GM18861 (cell line): ENCODE measurements at regions not wholly inside any gene's neighbourhood (a gene's known extent, or its start where the extent isn't known, plus 50 kb on each side); places are given as distances from the start of the nearest gene placed in this dataset.
"Not testable (repeated sequence)": the region's sequence is repeated elsewhere in the genome, so short reads cannot be mapped to it uniquely, and the experiment has no call there.

Experiments
- ATAC-seq: cut with Tn5 transposase; IDR thresholded peaks from one replicate; pipeline ENCODE4 v1.9.1; 2021; ENCODE audit not compliant: unreplicated experiment

GRCh38 chr10:26952094-26952493, 91.3 kb upstream of the ABI1 start:
- no peak for ATAC-seq

- no peak for ATAC-seq
Observed at GRCh38 chr10:26951650-26952049, 90.9 kb upstream of the ABI1 start.

GRCh38 chr10:26950934-26951333, 90.2 kb upstream of the ABI1 start:
- ATAC-seq, result peak; percentile 84

GRCh38 chr10:26946102-26946811, 85.5 kb upstream of the ABI1 start:
- no peak for ATAC-seq

GRCh38 chr10:26944261-26944882, 83.6 kb upstream of the ABI1 start:
- ATAC-seq, result no peak

- no peak for ATAC-seq
Observed at GRCh38 chr10:26939962-26940354, 79.2 kb upstream of the ABI1 start.

- ATAC-seq, result no peak
Observed at GRCh38 chr10:26939290-26939961, 78.7 kb upstream of the ABI1 start.

GRCh38 chr10:26938578-26938977, 77.8 kb upstream of the ABI1 start:
- ATAC-seq, result no peak

GRCh38 chr10:26937371-26937770, 76.6 kb upstream of the ABI1 start:
- ATAC-seq, result no peak

GRCh38 chr10:26934190-26934589, 73.4 kb upstream of the ABI1 start:
- not testable (repeated sequence) for ATAC-seq

- no peak for ATAC-seq
Observed at GRCh38 chr10:26932576-26932975, 71.8 kb upstream of the ABI1 start.

GRCh38 chr10:26931223-26931622, 70.5 kb upstream of the ABI1 start:
- ATAC-seq, result peak; percentile 98

GRCh38 chr10:26922824-26923223, 62.1 kb upstream of the ABI1 start:
- ATAC-seq, result not testable (repeated sequence)

- ATAC-seq, result not testable (repeated sequence)
Observed at GRCh38 chr10:26919156-26919860, 58.5 kb upstream of the ABI1 start.

- ATAC-seq, result no peak
Observed at GRCh38 chr10:26914898-26915297, 54.1 kb upstream of the ABI1 start.

GRCh38 chr10:26911811-26912461, 51.2 kb upstream of the ABI1 start:
- ATAC-seq, result peak; percentile 60
